Osteoblast (primary cell): ENCODE measurements at regions not wholly inside any gene's neighbourhood (a gene's known extent, or its start where the extent isn't known, plus 50 kb on each side); places are given as distances from the start of the nearest gene placed in this dataset.
A peak's percentile ranks its signal among the peaks of the same experiment; 100 is the strongest.
"Not testable (repeated sequence)": the region's sequence is repeated elsewhere in the genome, so short reads cannot be mapped to it uniquely, and the experiment has no call there.

Experiments used
- DNase-seq: peaks from one replicate; pipeline ENCODE4 v3.0.0; 2011; ENCODE audit warnings: low spot score, mixed read lengths; ENCODE audit not compliant: insufficient read length; ENCODE audit errors: missing footprints
- H2AFZ ChIP-seq: 2 replicates; pipeline ENCODE4 v1.6.0; 2011; ENCODE audit warnings: mild to moderate bottlenecking, low read length
- H3K27ac ChIP-seq: 2 replicates; pipeline ENCODE4 v1.5.1; 2011; ENCODE audit warnings: mild to moderate bottlenecking, low read depth, low read length, moderate library complexity
- H3K27me3 ChIP-seq: 2 replicates; pipeline ENCODE4 v1.6.0; 2012; ENCODE audit warnings: mild to moderate bottlenecking, control low read depth, inconsistent platforms, low read length, moderate library complexity; ENCODE audit not compliant: insufficient read depth
- H3K36me3 ChIP-seq: 2 replicates; pipeline ENCODE4 v1.5.1; 2011; ENCODE audit warnings: mild to moderate bottlenecking, low read length, control low read depth, moderate library complexity; ENCODE audit not compliant: insufficient read depth
- H3K4me1 ChIP-seq: 2 replicates; pipeline ENCODE4 v1.5.1; 2011; ENCODE audit warnings: mild to moderate bottlenecking, low read length, control low read depth, moderate library complexity; ENCODE audit not compliant: insufficient read depth
- H3K4me2 ChIP-seq: 2 replicates; pipeline ENCODE4 v1.6.0; 2011; ENCODE audit warnings: mild to moderate bottlenecking, low read length; ENCODE audit not compliant: insufficient read depth
- H3K4me3 ChIP-seq: fragments of 200-600 bp; sonication (generic); 3 replicates; pipeline ENCODE4 v1.5.1; 2012; ENCODE audit warnings: mild to moderate bottlenecking, low read length, inconsistent platforms; ENCODE audit not compliant: insufficient read depth
- H3K79me2 ChIP-seq: 2 replicates; pipeline ENCODE4 v1.6.0; 2012; ENCODE audit warnings: mild to moderate bottlenecking, low read length, control low read depth, inconsistent platforms; ENCODE audit not compliant: insufficient read depth
- H3K9me3 ChIP-seq: 2 replicates; pipeline ENCODE4 v1.5.1; 2011; ENCODE audit warnings: low read depth, low read length, control low read depth
- H4K20me1 ChIP-seq: 2 replicates; pipeline ENCODE4 v1.6.0; 2012; ENCODE audit warnings: mild to moderate bottlenecking, low read length, control low read depth; ENCODE audit not compliant: insufficient read depth
- TF ChIP-seq, protein P1 (sequence below): IDR thresholded peaks from 2 replicates; pipeline ENCODE4 v1.5.1; 2011; ENCODE audit warnings: mild to moderate bottlenecking, low read depth, low read length, moderate library complexity; ENCODE audit errors: extremely low read depth

DNA sequence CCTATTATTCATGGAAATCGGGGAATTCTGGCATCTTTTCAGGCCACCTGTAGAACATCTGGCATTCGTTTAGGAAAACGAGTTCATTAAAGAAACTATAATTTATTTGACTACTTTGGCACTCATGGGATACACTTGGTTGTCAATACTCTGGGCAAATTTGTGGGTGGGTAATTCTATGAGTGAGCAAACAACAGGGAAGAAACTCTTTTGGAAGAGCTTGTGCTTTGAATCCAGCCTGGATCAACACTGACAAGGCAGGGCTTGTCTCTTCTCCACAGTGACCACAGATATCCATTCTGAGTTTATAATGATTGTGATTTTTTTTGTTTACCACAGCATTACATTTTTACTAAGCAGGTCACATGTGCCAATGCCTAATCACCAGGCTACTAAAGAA lies 394.7 kb downstream of the THBS2 start:
- Histone ChIP-seq H3K4me1 (no peaks in the 10 kb centered on the region), H3K9me3 (no peaks in the 10 kb centered on the region), H4K20me1 (no peaks in the 10 kb centered on the region), H3K4me3 (no peak overlapping the region), H3K36me3 (no peaks in the 10 kb centered on the region), H3K79me2 (no peaks in the 10 kb centered on the region), H3K4me2 (no peak overlapping the region), H2AFZ (no peak overlapping the region), H3K27me3 (no peaks in the 10 kb centered on the region), H3K27ac (no peak overlapping the region)
- DNase-seq, result no peak
- TF ChIP-seq, protein P1, sequence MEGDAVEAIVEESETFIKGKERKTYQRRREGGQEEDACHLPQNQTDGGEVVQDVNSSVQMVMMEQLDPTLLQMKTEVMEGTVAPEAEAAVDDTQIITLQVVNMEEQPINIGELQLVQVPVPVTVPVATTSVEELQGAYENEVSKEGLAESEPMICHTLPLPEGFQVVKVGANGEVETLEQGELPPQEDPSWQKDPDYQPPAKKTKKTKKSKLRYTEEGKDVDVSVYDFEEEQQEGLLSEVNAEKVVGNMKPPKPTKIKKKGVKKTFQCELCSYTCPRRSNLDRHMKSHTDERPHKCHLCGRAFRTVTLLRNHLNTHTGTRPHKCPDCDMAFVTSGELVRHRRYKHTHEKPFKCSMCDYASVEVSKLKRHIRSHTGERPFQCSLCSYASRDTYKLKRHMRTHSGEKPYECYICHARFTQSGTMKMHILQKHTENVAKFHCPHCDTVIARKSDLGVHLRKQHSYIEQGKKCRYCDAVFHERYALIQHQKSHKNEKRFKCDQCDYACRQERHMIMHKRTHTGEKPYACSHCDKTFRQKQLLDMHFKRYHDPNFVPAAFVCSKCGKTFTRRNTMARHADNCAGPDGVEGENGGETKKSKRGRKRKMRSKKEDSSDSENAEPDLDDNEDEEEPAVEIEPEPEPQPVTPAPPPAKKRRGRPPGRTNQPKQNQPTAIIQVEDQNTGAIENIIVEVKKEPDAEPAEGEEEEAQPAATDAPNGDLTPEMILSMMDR, result no peak

DNA sequence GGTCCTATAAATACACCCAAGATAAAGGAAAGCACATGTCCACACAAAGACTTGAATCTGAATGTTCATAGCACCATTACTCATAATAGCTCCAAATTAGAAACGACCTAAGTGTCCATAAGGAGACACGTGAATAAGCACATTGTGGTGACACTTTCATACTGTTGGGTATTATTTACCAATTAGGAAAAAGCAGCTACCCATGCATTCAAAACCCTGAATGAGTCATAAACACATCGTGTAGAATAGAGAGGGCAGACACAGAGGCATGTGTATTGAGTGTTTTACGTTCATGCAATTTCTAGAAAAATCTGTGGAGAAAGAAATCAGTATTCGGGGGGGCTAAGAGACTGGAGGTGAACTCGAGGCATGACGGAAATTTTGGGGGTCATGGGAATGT lies 396.7 kb downstream of the THBS2 start:
- H3K27ac ChIP-seq, result no peak overlapping the region
- no peak overlapping the region for H2AFZ ChIP-seq
- no peaks in the 10 kb centered on the region for H4K20me1 ChIP-seq
- H3K27me3 ChIP-seq, result no peaks in the 10 kb centered on the region
- H3K4me2 ChIP-seq, result no peak overlapping the region
- no peak overlapping the region for H3K4me3 ChIP-seq
- no peaks in the 10 kb centered on the region for H3K36me3 ChIP-seq
- TF ChIP-seq, protein P1, result no peak
- H3K4me1 ChIP-seq, result peaks cover 7% of the 10 kb centered on the region
- H3K9me3 ChIP-seq, result no peaks in the 10 kb centered on the region
- H3K79me2 ChIP-seq, result no peaks in the 10 kb centered on the region
- DNase-seq, result no peak

DNA sequence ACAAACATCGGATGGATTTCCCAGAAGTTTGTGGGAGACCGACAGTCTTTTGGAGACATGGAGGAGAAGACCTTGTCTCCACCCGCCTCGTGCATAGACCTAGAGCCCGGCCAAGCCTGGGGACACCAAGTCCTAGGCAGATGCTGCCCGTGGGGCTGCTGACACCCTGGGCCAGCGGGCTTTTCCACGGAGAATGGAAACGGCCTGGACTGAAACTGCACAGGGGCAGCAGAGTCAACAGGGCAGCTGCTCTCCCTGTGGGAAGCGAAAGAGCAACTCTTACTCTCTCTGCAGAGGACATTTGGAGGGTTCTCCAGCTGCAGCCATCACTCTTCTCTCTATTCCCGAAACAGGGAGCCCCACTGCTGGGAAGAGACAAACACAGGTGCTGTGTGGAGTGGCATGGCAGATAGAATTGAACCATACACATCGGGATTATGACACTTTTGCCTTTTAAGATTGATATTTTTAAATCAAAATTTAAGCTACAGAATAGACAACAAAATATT lies 401.2 kb downstream of the THBS2 start:
- Histone ChIP-seq H3K36me3 (no peaks in the 10 kb centered on the region), H3K4me3 (peak overlapping the region; percentile 73), H3K27ac (no peak overlapping the region), H3K4me2 (peak overlapping the region; percentile 94), H3K4me1 (peaks cover 7% of the 10 kb centered on the region), H3K79me2 (no peaks in the 10 kb centered on the region), H2AFZ (peak overlapping the region; percentile 97), H3K9me3 (no peaks in the 10 kb centered on the region), H3K27me3 (no peaks in the 10 kb centered on the region), H4K20me1 (no peaks in the 10 kb centered on the region)
- no peak for DNase-seq
- TF ChIP-seq, protein P1, result no peak

DNA sequence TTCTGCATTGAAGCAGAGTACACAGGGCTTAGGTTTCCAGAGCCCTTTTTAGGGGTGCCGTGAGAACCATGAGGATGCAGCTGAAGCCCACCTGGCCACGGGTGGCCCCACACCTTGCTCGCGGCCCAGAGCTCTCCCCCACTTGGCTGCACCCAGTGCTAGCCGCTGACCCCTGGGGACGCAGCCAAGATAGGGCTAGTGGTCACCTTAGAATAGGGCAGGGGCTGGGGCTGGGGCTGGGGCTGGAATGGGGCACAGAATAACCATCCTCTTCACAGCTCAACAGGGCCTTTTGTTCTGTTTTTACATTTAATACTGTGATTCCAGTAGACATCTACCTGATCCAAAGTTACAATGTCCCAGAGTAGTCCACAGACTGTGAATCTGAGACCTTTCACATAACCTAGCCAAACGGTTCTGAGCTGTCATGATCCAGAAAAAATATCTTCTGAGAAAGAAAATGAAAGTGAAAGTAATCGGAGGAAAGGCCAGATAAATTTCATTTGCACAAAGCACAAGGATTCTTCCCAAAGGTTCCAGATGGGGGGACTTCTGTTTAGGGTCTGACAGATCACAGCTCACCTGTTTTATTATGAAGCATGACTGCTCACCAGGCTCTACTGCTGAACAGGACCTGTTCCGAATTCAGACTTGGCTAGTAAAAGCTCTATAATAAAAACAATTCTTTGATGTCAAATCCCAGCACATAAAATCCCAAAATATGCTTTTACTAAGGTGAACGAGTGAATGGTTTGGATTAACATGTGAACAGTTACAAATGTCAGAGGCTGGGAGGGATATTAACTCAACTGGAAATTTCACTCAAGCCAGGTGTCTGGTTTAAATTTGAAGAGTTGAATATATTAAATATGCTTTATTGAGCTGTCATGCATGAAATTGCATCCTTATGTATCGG lies 401.9 kb downstream of the THBS2 start:
- TF ChIP-seq, protein P1, result no peak
- no peaks in the 10 kb centered on the region for H3K36me3 ChIP-seq
- peak overlapping the region; percentile 94 for H3K4me2 ChIP-seq
- peaks cover 7% of the 10 kb centered on the region for H3K4me1 ChIP-seq
- H3K27me3 ChIP-seq, result no peaks in the 10 kb centered on the region
- peak overlapping the region; percentile 73 for H3K4me3 ChIP-seq
- H2AFZ ChIP-seq, result peak overlapping the region; percentile 97
- no peak for DNase-seq
- no peaks in the 10 kb centered on the region for H3K9me3 ChIP-seq
- H3K79me2 ChIP-seq, result no peaks in the 10 kb centered on the region
- H3K27ac ChIP-seq, result no peak overlapping the region
- no peaks in the 10 kb centered on the region for H4K20me1 ChIP-seq

DNA sequence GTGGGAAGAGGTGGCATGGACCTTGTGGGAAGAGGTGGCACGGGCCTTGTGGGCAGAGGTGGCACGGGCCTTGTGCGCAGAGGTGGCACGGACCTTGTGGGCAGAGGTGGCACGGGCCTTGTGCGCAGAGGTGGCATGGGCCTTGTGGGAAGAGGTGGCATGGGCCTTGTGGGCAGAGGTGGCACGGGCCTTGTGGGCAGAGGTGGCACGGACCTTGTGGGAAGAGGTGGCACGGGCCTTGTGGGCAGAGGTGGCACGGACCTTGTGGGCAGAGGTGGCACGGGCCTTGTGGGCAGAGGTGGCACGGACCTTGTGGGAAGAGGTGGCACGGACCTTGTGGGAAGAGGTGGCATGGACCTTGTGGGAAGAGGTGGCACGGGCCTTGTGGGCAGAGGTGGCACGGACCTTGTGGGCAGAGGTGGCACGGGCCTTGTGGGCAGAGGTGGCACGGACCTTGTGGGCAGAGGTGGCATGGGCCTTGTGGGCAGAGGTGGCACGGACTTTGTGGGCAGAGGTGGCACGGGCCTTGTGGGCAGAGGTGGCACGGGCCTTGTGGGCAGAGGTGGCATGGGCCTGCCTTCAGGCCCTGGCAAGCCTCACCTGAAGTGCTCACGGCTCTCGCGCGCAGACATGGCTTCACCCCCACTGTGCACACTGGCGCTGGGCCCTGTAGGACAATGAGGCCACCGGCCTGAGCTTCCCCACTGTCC lies 403.5 kb downstream of the THBS2 start:
- not testable (repeated sequence) for H3K79me2 ChIP-seq, H3K4me2 ChIP-seq, H3K9me3 ChIP-seq

More for the DNA sequence above, 403.5 kb downstream of the THBS2 start:
- not testable (repeated sequence) for H3K27me3 ChIP-seq, H4K20me1 ChIP-seq, H3K36me3 ChIP-seq, H2AFZ ChIP-seq, H3K4me3 ChIP-seq, DNase-seq, H3K4me1 ChIP-seq, H3K27ac ChIP-seq
